ENCODE measurements at regions not wholly inside any gene's neighbourhood (a gene's known extent, or its start where the extent isn't known, plus 50 kb on each side); places are given as distances from the start of the nearest gene placed in this dataset.

DNA sequence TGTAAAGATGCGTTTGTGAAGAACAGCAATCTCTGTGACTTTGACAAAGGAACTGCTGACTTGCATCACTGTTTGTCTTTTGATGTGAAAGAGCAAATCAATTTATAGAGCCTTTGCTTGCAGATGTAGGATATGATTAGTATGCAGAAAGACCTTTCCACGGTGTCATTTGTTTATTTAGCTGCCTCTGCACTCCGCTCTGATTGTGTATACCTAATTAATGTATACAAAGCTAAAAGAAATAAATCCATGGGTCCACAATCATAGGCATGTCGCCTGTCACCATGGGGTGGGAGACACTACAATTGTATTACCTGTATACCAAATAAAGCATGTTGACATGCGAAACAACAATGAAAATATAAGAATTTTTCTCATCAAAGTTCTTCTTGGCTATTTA is 410.7 kb downstream of the MZT1 start:
- no peak for DNase-seq

GRCh38 chr13:72315312-72315711 is 412.1 kb downstream of the MZT1 start:
- no peak for DNase-seq

DNA sequence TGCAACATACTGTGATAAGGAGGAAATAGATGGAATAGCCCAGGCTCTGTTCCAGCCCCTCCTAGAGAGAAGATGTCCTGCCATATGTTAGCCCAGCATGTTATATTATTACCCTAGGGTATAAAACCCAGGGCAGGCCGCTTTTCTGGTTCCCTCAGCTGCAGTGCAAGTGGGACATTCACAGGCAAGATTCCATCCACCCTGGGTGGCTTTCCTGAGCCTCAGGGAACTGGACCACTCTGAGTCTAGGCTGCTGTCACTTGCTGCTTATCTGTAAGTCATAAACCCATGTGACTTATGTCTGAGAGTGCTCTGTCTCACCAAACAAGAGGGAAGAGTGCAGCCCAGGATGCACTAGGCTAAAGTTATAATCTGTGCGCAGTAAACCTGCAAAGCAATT is 413.2 kb downstream of the MZT1 start:
- DNase-seq = no peak

DNA sequence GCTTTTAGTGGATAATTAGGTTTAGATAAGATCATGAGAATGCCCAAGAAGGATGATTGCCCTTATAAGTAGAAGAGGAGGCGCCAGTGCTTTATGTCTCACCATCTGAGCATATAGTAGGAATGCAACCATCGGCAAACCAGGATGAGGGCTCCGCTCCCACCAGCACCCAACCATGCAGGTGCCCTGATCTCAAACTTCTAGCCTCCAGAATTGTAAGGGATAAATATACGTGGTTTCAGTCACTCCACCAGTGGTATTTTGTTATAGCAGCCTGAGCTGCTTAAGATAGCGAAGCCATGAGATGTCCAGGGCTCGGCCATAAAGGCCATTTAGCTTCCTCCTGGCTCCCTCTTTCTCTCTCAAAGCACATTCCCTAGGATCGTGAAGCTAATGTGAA is 413.9 kb downstream of the MZT1 start:
- no peak for DNase-seq

DNA sequence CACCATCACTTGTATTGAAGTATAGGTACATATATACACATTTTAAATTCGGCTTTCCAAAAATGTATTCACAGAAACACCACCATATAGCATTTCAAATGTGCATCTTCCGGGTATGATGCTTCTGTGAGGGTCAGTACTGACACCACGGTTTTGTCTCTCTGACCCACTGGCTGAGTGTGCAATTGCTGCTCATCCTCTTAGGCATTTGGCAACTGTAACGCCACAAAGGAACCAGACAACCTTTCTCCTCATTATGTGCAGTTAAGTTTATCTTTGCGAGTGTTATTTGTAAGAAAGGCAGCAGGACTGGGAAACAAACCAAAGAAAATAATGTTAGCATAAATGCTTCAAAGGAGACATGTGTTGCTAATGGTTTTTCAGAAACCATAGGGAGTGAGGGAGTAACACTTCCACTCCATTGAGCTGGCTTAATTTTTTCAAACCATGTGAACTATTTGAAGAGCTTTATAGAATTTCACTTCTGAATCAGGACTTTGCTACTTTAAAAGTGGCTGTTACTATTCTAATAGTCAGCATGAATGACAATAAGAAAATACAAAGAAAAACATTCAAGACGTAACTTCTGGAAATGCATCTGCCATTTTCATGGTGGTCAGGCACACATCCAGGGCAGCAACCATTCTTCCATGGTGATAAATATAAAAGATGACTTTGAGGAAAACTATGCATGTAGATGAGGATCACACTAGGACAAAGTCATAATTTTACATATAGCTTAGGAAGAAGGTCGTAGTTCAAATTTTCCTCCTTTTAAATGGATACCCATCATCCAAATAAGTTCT is 423.3 kb downstream of the MZT1 start:
- no peak for DNase-seq

DNA sequence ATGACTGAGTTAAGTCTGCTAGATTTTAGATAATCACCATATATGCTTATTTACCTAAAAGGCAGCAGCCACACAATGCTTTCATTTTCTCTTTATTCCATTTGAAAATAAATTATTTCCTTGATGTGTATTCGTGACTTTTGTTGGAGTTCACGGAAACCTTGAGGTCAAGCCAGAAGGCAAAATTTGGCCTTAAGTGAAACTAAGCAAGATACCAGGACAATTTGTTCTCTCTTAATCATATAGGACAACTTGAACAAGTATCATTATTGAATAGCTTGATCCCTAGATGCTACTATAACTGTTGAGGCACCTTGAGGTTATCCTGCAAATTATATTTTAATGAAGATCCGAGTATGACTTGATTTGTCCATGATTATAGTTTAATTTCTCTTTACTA is 429.2 kb upstream of the DACH1 start:
- DNase-seq = no peak

- DNase-seq = no peak
Observed at GRCh38 chr13:72295153-72295552, 428.1 kb upstream of the DACH1 start.

DNA sequence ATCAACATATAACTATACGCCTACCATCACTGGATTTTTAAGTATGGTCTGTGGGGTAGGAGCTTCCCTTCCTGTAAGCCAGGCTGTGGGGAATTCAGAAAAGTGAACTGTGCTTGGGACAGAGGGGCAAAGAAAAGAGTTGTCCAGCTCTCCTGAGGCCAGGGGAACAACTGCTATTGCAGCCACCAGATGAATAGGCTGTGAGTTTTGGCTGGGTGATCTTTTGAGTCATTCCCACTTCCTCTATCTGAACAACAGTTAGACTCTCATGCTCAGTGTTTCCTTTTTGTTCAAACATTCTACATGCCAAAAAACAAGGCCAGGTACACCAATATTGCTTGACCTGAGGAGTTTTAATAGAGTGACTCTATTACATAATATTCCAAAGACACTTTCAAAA is 426.2 kb upstream of the DACH1 start:
- no peak for DNase-seq

- DNase-seq = no peak
Observed at GRCh38 chr13:72290962-72291681, 424.1 kb upstream of the DACH1 start.

- no peak for DNase-seq
Observed at GRCh38 chr13:72286421-72286820, 419.4 kb upstream of the DACH1 start.

DNA sequence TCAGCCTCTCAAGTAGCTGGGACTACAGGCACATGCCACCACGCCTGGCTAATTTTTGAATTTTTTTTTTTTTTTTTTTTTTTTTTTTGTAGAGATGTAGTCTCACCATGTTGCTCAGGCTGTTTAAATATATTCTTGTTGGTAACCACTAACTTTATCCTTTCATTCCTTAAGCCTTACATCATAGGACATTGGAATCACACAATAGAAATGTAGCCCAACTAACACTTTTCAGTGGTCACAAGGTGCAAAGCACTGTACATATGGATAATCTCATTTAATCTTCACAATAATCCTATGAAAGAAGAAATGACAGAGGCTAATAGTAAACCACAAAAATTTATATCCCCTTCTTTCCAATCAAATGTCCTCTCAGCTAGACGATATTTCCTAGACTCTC is 417.8 kb upstream of the DACH1 start:
- no peak for DNase-seq

DNA sequence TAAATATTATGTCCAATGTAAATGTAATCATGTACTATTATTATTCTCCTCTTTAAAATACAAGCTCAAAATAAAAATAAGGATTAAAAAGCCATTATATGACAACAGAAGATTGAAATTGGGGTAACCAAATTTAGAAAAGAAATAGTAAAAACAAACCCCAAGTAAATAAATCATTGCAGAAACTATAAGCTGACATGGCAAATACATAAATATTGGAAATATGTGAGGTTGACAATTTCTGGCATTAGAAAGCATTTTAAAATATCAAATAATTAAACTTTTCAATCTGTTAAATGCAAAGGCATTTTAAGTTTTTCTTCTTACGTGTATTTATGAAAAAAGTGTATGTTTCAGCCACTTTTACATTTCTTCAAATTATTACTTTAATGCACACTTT is 394.7 kb upstream of the DACH1 start:
- DNase-seq = no peak

DNA sequence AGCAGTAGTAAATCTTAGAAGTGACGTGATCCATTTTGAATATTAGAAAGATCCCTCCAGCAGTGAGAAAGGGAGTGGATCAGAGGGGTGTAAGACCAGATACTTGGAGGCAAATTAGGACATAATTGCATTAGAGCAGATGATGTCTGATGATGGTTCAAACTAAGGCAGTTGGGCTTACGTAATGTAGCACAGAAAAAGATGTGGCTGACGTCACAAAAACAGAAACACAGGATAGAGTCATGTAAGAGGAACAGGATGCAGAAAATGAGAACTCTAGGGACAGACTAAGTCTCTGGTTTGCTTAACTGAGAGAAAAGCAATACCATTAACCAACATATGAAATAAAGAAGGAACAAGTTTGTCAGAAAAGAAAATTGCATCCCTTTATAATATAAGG is 392.5 kb upstream of the DACH1 start:
- no peak for DNase-seq

DNA sequence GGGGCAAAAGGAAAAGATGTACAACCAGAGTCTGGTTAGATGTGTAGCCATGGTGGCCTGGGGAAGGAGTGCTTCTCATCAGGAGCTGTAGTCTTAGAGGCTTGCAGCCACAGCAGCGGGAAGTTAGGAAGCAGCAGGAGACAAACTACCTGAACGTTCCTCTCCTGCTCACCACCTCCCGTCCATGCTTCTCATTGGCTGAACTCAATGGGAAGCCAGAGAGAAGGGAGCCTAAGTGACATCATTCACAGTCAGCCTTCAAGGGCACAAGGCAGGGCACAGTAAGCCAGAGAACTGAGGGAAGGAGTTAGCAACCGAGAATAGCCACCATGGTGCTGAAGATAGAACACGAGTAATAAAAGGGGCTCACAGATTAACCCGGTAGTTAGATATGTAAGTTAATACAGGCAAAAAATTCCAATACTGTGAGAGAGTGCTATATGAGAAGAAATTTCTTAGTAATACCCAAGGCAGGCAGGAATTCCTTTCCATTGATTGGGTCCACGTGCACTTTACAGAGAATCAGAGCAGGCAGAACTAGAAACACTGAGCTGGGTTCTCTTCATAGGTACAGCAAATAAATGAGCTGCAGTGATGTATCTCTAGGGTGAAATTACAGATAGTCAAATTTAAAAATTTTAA is 391.5 kb upstream of the DACH1 start:
- no peak for DNase-seq

- DNase-seq = no peak
Observed at GRCh38 chr13:72255908-72256307, 388.9 kb upstream of the DACH1 start.

GRCh38 chr13:72253754-72254153 is 386.8 kb upstream of the DACH1 start:
- no peak for DNase-seq

GRCh38 chr13:72246396-72246795 is 379.4 kb upstream of the DACH1 start:
- DNase-seq = no peak

DNA sequence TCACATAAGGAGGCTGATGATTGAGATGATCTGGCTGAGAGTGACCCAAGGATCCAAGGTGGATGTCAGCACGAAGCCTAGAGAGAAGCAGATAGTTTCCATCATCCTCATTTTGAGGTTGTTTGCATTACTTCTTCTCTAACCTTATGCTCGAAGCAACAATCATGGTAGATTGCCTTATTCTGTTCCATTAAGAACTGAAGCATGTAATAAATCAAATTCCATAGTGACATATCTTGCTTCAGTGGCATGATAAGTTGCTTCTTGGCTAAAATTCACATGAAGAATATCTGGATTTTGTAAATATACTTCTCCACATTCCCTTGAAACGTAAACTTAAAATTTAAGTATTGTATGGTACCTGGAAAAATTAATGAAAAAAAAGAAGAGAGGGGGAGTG is 377.8 kb upstream of the DACH1 start:
- no peak for DNase-seq

DNA sequence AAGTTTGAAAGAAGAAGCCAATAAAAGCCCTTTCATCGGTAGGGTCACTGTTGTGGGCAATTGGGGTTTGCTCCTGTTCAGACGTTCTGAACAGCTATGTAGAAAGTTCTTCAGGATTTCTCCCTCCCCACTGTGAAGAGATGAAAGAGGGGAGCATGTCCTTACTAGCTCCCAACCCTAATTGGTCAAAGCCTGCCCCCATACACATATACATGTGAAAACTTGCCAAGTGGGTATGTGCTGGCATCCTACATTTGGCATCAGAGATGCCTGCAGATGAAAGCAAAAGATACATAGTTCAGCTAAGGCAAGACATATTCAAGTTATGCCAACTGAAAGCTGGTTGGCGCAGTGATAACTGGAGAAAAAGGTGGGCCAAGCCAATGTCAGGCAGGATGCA is 363.1 kb upstream of the DACH1 start:
- DNase-seq = no peak

GRCh38 chr13:72229067-72229466 is 362.1 kb upstream of the DACH1 start:
- DNase-seq = no peak

DNA sequence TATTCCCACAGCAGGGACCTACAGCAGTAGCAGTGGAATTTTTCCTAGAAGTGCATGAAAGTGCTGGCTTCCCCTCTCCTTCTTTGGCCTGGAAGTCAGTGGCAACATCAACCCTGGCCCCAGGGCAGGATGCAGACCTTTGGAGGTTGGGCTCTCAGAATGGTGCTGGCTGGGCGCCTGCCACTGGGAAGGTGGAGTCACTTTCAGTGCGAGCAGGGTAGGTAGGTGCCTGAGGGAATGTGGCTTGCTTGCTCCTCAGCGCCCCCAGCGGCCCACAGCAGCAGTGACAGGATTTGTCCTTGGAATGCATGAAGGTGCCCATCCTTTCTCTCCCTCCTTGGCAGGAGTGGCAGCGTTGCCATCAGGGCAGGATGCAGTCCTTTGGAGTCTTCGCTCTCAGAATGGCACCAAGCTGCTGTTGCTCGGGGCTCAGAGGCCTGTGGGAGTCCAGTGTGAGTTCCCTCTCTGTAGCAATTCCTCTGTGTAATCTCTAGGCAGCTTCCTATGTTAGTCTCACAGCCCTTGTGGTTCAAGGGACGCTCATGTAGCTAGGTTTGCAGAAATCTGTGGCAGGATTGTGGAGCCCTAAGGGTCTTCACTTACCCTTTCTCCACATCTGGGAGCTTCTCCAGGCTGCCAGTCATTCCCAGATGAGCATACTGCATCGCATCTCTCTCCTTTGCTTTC is 354.4 kb upstream of the DACH1 start:
- no peak for DNase-seq

DNA sequence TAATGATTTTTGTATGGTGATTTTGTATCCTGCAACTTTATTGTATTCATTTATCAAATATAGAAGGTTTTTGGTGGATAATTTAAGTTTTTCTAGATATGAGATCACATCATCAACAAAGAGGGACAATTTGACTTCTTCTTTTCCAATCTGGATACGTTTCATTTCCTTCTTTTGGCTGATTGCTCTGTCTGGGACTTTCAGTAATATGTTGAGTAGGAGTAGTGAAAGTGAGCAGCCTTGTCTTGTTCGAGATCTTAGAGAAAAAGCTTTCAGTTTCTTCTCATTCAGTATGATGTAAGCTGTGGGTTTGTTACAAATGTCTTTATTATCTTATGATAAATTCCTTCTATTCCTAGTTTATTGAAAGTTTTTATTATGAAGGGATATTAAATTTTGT is 352.0 kb upstream of the DACH1 start:
- DNase-seq = no peak

DNA sequence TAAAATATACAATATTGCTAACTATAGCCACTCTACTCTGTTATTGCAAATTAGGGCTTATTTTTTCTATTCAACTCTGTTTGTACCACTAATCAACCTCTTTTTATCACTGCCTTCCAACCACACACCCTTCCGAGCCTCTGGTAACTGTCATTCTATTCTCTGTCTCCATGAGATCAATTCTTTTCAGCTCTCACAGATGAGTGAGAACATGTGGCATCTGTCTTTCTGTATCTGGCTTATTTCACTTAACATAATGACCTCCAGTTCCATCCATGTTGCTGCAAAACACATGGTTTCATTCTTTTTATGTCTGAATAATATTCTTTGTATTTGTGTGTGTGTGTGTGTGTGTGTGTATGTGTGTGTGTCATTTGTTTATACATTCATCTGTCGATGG is 350.1 kb upstream of the DACH1 start:
- no peak for DNase-seq

Data from stimulated activated naive CD4-positive, alpha-beta T cell treated with Interleukin-2 at 50 U/mL for 16 hours (primary cell).